Endothelial cell (in vitro differentiated cells): ENCODE measurements at regions not wholly inside any gene's neighbourhood (a gene's known extent, or its start where the extent isn't known, plus 50 kb on each side); places are given as distances from the start of the nearest gene placed in this dataset.

Experiments
- DNase-seq: peaks from one replicate; pipeline ENCODE4 v3.0.0; 2021; ENCODE audit warnings: low spot score
- H3K27ac Mint-ChIP-seq: one replicate; pipeline ENCODE4 v1.8.0; 2021; ENCODE audit warnings: mixed read lengths, inconsistent platforms; ENCODE audit not compliant: unreplicated experiment
- H3K27me3 Mint-ChIP-seq: one replicate; pipeline ENCODE4 v1.8.0; 2021; ENCODE audit warnings: mild to moderate bottlenecking, moderate library complexity, mixed read lengths, inconsistent platforms; ENCODE audit not compliant: unreplicated experiment
- H3K36me3 Mint-ChIP-seq: one replicate; pipeline ENCODE4 v1.8.0; 2021; ENCODE audit warnings: mild to moderate bottlenecking, low read depth, mixed read lengths, inconsistent platforms; ENCODE audit not compliant: unreplicated experiment
- H3K4me1 Mint-ChIP-seq: one replicate; pipeline ENCODE4 v1.8.0; 2021; ENCODE audit warnings: mild to moderate bottlenecking, mixed read lengths, inconsistent platforms; ENCODE audit not compliant: unreplicated experiment
- H3K4me3 Mint-ChIP-seq: one replicate; pipeline ENCODE4 v1.8.0; 2021; ENCODE audit warnings: mild to moderate bottlenecking, mixed read lengths, inconsistent platforms; ENCODE audit not compliant: unreplicated experiment
- H3K9me3 Mint-ChIP-seq: one replicate; pipeline ENCODE4 v1.8.0; 2021; ENCODE audit warnings: mixed read lengths, inconsistent platforms; ENCODE audit not compliant: unreplicated experiment
- CTCF ChIP-seq: fragments of 200-600 bp; sonication (generic); IDR thresholded peaks from one replicate; pipeline ENCODE4 v1.5.0; 2021; ENCODE audit warnings: antibody characterized with exemption; ENCODE audit not compliant: unreplicated experiment

- Mint-ChIP-seq H3K4me1 (peaks cover 5% of the 10 kb centered on the region), H3K27ac (no peak overlapping the region), H3K36me3 (no peaks in the 10 kb centered on the region), H3K27me3 (no peaks in the 10 kb centered on the region), H3K9me3 (no peaks in the 10 kb centered on the region), H3K4me3 (no peak overlapping the region)
- TF ChIP-seq CTCF = no peak
- DNase-seq = no peak
Observed at GRCh38 chr12:125356111-125356510, 290.9 kb downstream of the AACS start.

- Mint-ChIP-seq H3K36me3 (no peaks in the 10 kb centered on the region), H3K27me3 (no peaks in the 10 kb centered on the region), H3K4me3 (no peak overlapping the region), H3K27ac (no peak overlapping the region), H3K4me1 (peaks cover 5% of the 10 kb centered on the region), H3K9me3 (no peaks in the 10 kb centered on the region)
- DNase-seq = no peak
- TF ChIP-seq CTCF = no peak
Observed at GRCh38 chr12:125357561-125357960, 292.3 kb downstream of the AACS start.

GRCh38 chr12:125360540-125360939, 295.3 kb downstream of the AACS start:
- TF ChIP-seq CTCF = no peak
- Mint-ChIP-seq H3K9me3 (no peaks in the 10 kb centered on the region), H3K4me3 (no peak overlapping the region), H3K27ac (no peak overlapping the region), H3K36me3 (no peaks in the 10 kb centered on the region), H3K4me1 (no peaks in the 10 kb centered on the region), H3K27me3 (no peaks in the 10 kb centered on the region)
- no peak for DNase-seq

- no peak for TF ChIP-seq CTCF
- DNase-seq = no peak
- no peak overlapping the region for H3K27ac Mint-ChIP-seq
- H3K27me3 Mint-ChIP-seq = no peaks in the 10 kb centered on the region
- H3K36me3 Mint-ChIP-seq = no peaks in the 10 kb centered on the region
- H3K9me3 Mint-ChIP-seq = no peaks in the 10 kb centered on the region
- no peaks in the 10 kb centered on the region for H3K4me1 Mint-ChIP-seq
- H3K4me3 Mint-ChIP-seq = no peak overlapping the region
Observed at GRCh38 chr12:125371033-125371432, 305.8 kb downstream of the AACS start.

- no peak for DNase-seq
- Mint-ChIP-seq H3K27ac (no peak overlapping the region), H3K9me3 (no peaks in the 10 kb centered on the region), H3K4me1 (no peaks in the 10 kb centered on the region), H3K27me3 (no peaks in the 10 kb centered on the region), H3K4me3 (no peak overlapping the region), H3K36me3 (no peaks in the 10 kb centered on the region)
- TF ChIP-seq CTCF = no peak
Observed at GRCh38 chr12:125372085-125372484, 306.9 kb downstream of the AACS start.
